BJ (cell line): ENCODE measurements at regions not wholly inside any gene's neighbourhood (a gene's known extent, or its start where the extent isn't known, plus 50 kb on each side); places are given as distances from the start of the nearest gene placed in this dataset.

ENCODE experiments used
- CTCF ChIA-PET: fragments of 350-600 bp; formaldehyde crosslinking; extraction: SDS; loops from one replicate; lab custom pipeline; 2021; ENCODE audit warnings: antibody characterized with exemption, inconsistent platforms; lab: Yijun Ruan, JAX
- POLR2A ChIA-PET: fragments of 300-600 bp; sonication (Branson Sonifier 250); formaldehyde crosslinking; extraction: SDS; loops from one replicate; lab custom pipeline; 2021; ENCODE audit warnings: antibody characterized with exemption; lab: Charles Lee
- DNase-seq: peaks from one replicate; pipeline ENCODE4 v3.0.0-alpha.2; 2011; ENCODE audit warnings: low read depth
- H3K27me3 ChIP-seq: 2 replicates; pipeline ENCODE4 v1.6.0; 2011; ENCODE audit warnings: low read length; ENCODE audit not compliant: control insufficient read depth, insufficient read depth
- H3K36me3 ChIP-seq: 2 replicates; pipeline ENCODE4 v1.5.1; 2011; ENCODE audit warnings: low read length; ENCODE audit not compliant: control insufficient read depth, insufficient read depth
- H3K4me3 ChIP-seq: 2 replicates; pipeline ENCODE4 v1.5.1; 2011; ENCODE audit warnings: low read depth, mild to moderate bottlenecking, control low read depth, low read length
- TF ChIP-seq, protein P1 (sequence below): IDR thresholded peaks from 2 replicates; pipeline ENCODE4 v1.5.1; 2011; ENCODE audit warnings: low read depth, mild to moderate bottlenecking, control low read depth, inconsistent platforms, low read length, moderate library complexity; ENCODE audit not compliant: insufficient read depth

DNA sequence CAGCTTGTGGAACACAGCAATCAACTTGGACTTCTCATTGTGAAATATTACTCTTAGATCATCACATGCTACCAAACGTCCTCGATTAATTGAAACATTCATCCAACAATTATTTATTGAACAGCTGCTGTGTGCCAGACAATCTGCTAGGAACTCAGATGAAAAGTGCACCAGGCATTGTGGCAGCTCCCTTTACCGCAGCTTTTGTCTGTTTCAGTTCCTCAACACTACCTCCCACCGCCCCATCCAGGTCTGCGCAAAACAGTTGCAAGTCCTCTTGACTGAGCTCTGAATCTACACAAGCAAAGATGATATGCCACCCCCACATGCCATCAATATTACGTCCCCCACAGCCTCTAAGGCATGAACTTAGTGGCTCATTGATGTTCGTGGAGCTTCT, 1094.4 kb upstream of the MAP3K7 start:
- ChIA-PET CTCF (no interaction called here), POLR2A (no interaction called here)
- no peaks in the 10 kb centered on the region for H3K27me3 ChIP-seq
- TF ChIP-seq, protein P1, sequence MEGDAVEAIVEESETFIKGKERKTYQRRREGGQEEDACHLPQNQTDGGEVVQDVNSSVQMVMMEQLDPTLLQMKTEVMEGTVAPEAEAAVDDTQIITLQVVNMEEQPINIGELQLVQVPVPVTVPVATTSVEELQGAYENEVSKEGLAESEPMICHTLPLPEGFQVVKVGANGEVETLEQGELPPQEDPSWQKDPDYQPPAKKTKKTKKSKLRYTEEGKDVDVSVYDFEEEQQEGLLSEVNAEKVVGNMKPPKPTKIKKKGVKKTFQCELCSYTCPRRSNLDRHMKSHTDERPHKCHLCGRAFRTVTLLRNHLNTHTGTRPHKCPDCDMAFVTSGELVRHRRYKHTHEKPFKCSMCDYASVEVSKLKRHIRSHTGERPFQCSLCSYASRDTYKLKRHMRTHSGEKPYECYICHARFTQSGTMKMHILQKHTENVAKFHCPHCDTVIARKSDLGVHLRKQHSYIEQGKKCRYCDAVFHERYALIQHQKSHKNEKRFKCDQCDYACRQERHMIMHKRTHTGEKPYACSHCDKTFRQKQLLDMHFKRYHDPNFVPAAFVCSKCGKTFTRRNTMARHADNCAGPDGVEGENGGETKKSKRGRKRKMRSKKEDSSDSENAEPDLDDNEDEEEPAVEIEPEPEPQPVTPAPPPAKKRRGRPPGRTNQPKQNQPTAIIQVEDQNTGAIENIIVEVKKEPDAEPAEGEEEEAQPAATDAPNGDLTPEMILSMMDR, result no peak
- DNase-seq, result no peak
- H3K36me3 ChIP-seq, result no peaks in the 10 kb centered on the region
- H3K4me3 ChIP-seq, result no peak overlapping the region

DNA sequence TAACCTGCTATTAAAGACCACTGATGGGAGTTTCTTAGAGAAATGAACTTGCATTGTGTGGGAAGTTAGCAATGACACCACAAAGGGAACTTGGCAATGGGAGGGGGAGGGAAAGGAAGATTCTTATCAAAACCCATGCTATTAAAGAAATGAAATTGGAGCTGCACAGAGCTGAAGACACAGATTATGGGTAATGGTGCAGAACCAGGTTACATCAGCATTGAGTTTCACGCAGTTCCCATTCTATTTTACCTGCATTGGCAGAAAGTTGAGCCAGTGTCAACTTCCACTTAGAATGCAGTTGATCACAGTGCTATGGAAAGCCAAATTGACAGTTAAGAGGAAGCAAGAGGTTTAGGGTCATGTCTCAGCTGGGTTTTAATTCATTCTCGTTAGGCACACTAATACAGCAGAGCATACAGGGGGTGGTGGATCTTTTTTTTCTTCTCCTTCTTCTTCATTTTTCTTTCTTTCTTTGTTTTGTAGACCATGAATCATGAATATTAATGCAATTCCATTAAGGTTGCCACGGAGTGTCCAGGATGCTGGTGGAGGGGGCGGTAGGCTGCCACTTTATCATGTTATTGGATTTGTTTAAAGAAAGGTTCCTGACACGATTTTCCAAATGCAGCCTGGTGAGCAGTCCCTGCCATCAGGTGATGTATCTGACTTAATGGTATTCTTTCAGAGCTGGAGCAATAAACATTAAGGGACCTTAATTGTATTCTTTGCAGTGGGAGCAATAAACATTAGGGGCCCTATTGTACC, 1092.0 kb upstream of the MAP3K7 start:
- CTCF ChIA-PET, result no interaction called here
- H3K27me3 ChIP-seq, result no peaks in the 10 kb centered on the region
- DNase-seq, result no peak
- no peaks in the 10 kb centered on the region for H3K36me3 ChIP-seq
- no peak overlapping the region for H3K4me3 ChIP-seq
- POLR2A ChIA-PET, result no interaction called here
- TF ChIP-seq, protein P1, result no peak

DNA sequence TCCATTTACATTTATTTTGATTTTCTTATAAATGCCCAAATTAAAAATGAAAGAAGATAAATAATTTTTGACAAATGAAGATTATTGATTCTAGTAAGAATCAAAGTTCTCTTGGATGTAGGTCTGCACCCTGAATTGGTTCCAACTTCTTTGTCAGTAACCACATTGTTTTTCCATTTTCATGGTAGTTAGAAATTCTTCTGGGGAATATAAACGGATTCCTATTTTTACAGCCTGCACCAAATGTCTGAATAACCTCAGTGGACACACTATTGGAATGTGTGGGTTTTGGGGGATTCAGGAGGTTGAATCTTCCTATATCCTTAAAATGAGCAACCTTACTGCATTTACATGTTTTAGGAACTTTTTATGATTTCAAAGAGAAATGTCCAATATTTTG, 1085.3 kb upstream of the MAP3K7 start:
- Histone ChIP-seq H3K4me3 (no peak overlapping the region), H3K36me3 (no peaks in the 10 kb centered on the region), H3K27me3 (no peaks in the 10 kb centered on the region)
- TF ChIP-seq, protein P1, result no peak
- ChIA-PET POLR2A (no interaction called here), CTCF (no interaction called here)
- DNase-seq, result no peak

DNA sequence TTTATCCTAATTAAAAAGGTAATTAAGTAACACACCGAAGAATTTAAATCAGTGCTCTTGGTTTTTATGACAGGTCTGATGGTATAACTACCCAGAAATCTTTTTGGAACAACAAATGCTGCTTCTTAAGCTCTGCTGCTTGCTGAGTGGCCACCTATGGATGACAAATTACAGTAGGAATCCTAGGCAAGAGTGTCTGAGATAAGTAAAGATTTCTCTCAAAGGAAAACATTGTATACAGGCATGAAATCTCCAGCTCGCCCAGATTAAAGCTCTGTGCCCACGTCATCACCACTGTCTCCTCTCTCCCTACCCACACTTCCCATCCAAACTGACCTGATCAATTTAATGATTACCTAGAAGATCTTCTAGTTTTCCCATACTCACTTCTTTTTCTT, 1083.0 kb upstream of the MAP3K7 start:
- Histone ChIP-seq H3K36me3 (no peaks in the 10 kb centered on the region), H3K27me3 (no peaks in the 10 kb centered on the region), H3K4me3 (no peak overlapping the region)
- no peak for DNase-seq
- ChIA-PET CTCF (no interaction called here), POLR2A (no interaction called here)
- TF ChIP-seq, protein P1, result no peak

DNA sequence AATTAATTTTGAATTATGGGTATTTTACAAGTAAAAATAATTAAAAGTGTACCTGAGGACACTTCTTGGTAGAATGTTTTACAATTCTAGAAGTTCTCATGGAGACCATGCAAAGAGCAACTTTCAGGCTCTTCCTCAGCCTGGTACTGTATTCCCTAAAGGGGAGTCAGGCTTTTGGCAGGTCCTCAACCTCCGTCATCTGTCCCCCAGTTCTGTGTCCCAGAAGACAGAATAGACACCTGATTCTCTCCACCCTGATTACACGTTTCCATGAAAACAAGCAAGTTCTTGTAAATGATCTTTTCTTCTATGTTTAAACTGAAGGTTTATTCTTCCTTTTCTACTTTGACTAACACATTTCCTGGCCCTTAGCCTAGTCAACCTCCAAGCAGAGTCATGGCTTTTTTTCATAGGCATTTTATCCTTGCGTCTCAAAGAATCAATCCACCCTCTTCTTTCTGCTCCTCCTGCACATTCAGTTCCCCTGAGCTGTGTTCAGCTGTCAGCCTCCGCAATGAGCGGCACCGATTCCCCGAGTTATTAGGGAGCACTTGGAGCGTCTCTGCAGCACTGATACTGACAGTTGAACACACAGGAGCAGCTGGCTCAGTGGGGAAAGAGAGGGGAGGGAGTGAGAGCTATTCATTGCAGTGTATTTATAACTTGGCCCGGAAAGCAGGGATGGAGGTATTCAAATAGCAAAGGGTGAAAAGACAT, 1082.4 kb upstream of the MAP3K7 start:
- CTCF ChIA-PET, result interaction anchor here (0.5 kb wide), 1 partner anchor 24 kb away, joined by 3 read pairs; no protein-coding TSS in a partner anchor
- Histone ChIP-seq H3K4me3 (no peak overlapping the region), H3K36me3 (no peaks in the 10 kb centered on the region), H3K27me3 (no peaks in the 10 kb centered on the region)
- TF ChIP-seq, protein P1, result no peak
- no peak for DNase-seq
- POLR2A ChIA-PET, result no interaction called here
